DMS79 treated with DMSO at 0.1 percent for 48 hours (cell line): ENCODE measurements at regions not wholly inside any gene's neighbourhood (a gene's known extent, or its start where the extent isn't known, plus 50 kb on each side); places are given as distances from the start of the nearest gene placed in this dataset.
"Not testable (repeated sequence)": the region's sequence is repeated elsewhere in the genome, so short reads cannot be mapped to it uniquely, and the experiment has no call there.

ENCODE experiments used
- DNase-seq: peaks from one replicate; lab custom pipeline; 2025; lab: John Stamatoyannopoulos, UW

DNA sequence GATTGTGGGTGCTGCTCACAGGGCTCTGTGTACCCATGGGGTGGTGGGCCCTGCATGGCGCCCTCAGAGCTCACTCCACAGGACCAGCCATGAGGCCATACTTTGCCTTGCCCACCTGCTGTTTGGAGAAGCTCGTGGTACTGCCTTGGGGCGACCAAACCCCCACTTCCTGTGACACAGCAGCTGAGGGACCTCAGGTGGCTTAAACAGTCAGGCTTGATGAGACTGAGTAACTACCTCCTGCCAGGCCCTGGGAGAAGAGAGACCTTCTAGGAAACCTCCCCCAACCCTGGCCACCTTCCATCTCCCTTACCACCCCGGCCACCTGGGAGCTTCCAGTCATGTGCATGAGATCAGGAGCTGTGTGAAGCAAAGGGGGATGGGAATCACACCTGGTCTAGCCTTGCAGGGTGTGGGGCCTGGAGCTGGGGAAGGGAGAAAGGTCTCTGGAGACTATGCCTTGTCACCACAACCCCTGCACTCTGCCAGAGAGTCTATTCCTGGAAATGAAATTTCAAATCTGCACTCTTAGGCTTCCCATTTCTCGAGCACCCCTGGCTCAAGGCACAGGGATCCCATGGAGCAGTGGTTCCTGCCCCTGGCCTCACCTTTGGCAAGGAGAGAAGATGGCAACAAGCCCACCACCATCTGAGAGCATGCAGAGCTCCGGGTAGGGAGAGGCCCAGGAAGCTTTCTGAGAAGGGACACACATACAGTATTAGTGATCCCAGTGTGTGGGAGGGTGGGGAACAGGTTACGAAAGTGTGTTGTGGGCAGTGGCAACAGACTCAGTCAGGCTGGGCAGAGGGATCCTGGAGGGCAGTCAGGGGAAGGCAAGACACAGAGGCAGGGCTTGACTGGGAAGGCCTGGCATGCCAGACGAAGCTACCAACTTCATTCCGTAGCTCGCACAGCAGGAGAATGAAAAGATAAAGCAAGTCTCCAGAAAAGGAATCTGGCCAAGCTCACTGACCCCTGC is 125.0 kb downstream of the URI1 start:
- DNase-seq, result no peak

DNA sequence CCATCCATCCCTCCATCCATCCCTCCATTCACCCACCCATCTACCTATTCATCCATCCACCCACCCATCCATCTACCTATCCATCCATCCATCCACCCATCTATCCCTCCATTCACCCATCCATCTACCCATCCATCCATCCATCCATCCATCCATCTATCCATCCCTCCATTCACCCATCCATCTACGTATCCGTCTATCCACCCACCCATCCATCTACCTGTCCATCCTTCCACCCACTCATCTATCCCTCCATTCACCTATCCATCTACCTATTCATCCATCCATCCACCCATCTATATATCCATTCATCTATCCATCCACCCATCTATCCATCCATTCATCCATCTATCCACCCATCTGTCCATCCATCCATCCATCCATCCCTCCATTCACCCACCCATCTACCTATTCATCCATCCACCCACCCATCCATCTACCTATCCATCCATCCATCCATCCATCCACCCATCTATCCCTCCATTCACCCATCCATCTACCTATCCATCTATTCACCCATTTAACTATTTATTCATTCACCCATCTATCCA is 126.0 kb downstream of the URI1 start:
- DNase-seq, result not testable (repeated sequence)

- no peak for DNase-seq
Measured at GRCh38 chr19:30068528-30069395, 126.7 kb downstream of the URI1 start.

DNA sequence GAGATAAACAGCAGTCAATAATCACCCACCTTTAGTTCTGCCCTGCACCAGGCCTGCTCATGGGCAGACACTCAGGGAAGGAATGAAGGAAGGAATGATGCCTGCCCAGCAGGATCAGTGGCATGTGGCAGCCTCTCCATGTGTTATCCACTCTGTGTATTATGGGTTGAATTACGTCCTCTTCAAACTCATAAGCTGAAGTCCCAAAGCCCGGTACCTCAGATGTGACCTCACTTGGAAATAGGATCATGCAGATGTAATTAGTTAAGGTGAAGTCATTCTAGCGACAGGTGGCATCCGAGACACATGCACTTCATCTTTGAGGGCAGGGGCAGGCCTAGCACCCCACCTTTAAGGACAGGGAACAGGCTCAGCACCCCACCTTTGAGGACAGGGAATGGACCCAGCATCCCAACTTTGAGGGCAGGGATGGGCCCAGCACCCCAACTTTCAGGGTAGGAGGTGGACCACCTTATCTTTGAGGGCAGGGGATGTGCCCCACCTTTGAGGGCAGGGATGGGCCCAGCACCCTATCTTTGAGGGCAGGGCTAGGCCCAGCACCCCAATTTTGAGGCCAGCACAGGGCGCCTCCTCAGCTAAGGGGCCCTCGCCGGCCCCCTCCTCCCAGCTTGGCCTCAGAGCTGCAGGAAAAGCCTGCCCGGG is 127.6 kb downstream of the URI1 start:
- DNase-seq, result no peak

GRCh38 chr19:30070198-30070967 is 128.3 kb downstream of the URI1 start:
- DNase-seq, result no peak

DNA sequence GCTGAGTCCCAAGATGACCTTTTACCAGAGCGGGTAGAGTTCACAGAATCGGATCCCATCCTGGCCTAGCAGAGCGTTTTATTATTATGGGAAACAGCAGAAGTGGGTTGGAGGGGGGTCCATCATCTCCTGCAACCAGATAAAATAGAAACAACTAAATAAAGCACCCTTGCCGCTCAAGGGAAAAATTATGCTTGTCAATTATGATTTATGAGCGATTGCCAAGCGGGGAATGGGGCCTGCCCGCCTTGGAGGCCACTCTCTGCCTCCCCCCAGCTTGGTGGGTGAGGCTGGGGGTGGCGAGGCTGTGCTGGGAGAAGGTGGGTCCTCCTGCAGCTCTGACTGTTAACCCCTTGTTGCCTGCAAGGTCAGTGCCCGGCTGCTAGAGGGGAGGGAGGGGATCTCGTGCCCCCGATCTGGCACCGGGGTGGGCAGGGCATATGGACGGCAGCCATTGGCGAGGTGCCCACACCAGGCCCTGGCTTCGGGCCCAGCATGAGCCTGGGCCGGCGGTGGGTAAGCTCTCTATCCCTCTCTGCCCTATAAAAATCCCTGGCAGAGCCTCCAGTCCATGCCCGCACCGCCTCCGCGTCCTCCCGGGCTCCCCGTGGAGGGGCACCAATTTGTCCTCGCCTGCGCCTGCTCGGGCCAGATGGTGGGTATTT is 129.1 kb downstream of the URI1 start:
- DNase-seq, result peak; percentile 55

DNA sequence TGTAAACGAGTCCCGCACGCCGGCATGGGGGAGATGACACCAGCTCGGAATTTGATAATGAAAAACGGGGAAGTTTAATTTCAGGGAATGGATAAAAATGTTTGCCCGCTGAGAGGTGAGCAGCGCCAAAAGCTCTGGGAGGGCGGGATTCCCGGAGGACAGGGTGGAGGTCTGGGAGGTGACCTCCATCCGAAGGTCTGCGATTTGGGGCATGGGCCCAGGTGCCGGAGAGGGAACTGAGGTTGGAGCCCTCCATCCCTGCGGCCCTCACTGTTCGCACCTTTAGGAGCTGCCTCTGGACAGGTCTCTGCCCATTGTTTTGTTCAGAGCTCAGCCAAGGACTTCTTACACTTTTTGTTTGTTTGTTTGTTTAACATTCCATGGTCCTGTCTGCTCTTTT is 129.8 kb downstream of the URI1 start:
- DNase-seq, result no peak

- DNase-seq, result no peak
Measured at GRCh38 chr19:30073152-30074000, 131.3 kb downstream of the URI1 start.

DNA sequence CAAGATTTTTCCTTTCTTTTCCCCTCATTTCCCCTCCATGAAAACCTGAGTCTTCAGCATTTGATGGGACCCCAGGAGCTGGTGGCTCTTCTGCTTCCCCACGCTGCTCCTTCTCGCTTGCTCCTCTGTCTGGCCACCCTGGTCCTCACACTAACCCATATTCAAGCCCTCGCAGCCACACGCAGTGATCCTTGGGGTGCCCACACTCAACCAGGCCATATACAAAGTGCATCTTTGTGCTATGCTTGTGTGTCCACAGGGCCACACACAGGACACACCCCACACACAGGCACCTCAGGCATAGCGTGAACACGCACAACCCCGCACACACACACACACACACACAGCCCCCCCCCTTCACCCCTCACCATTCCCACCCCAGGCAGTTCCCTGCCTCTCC is 132.1 kb downstream of the URI1 start:
- no peak for DNase-seq

GRCh38 chr19:30074741-30075715 is 133.0 kb downstream of the URI1 start:
- DNase-seq, result no peak

DNA sequence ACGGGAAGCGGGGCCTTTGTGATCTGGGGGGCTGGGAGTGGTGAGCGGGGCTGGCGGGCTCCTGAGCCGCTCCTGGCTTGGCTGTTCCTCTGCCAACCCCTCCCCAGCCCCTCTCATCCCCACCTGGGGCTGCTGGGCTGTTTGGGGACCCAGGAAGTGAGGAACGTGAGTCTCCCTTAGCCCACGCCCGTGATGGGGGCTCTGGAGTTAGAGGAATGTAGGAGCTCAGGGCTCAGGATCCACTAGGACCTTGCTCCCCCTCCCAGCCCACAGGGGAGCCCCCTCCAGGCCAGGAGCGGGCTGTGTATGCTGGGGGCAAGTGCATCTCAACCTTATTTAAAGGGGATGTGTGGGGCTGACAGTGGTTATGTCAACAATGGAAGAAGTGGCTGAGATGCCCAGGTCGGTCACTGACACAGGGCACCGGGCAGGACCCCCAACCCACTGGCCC is 134.1 kb downstream of the URI1 start:
- DNase-seq, result no peak

- DNase-seq, result no peak
Measured at GRCh38 chr19:30076751-30077670, 135.0 kb downstream of the URI1 start.

DNA sequence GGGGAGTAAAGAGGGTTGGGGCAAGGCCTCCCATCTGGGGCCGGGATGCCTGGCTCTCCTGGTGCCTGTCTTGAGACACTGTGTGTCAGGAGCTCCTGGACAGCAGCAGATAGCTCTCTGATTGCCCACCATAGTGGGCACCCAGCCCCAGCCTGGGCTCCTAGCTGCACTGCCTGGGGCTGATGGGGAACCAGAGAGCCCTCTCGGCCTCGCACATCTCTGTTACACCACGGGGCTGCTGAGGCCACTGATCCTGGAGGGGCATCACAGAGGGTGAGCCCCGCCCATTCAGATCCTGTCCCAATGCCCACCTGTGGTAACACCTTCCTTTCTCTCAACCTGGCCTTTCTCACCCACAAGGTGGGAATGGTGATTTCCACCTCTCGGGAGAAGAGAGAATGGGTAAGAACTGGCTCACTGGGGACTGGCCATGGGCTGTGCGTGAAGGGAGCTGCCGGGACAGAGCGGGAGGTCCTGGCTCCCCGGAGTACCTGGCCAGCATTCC is 135.9 kb downstream of the URI1 start:
- DNase-seq, result no peak

DNA sequence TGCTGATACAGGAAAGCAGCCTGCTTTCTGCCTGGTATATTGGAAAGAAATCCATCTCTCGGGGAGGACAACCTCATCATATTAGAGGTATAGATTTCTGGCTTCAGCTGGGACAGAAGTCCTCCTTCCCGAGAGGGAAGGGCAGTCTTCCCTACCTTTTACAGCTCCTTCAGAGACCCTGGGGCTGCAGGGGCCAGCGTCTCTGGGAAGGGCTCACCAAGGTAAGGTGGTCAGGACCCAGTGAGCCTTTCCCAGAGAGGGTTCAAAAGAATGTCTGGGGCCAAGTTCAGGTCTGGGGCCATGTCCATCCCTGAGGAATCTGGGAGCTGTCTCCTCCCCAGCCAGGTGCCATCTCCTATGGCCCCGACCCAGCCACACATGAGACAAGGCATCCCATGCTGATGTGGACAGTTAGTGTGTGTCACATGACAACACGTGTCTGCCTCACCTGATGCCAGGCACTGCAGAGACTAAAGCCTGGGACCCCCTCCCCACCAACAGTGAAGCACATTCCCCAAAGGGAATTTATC is 136.4 kb downstream of the URI1 start:
- DNase-seq, result no peak

- DNase-seq, result no peak
Measured at GRCh38 chr19:30079200-30079599, 137.2 kb downstream of the URI1 start.

DNA sequence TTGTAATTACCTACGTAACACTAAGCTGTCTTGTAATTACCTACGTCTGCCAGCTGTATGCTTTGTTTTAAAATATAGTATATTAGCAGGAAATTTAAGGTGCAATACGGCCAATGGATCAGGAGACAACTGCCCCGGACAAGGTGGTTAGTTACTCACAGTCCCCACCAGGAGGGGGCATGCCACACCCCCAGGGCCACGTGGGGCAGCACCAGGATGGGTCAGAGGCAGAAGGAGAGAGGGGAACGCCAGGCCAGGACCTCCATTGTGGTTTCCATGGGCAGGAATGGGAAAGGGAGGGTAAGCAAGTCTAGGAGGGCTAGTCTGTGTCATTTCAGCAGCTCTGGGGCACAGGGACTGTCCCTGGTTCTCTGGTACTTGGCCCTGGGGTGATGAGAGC is 140.1 kb downstream of the URI1 start:
- no peak for DNase-seq

GRCh38 chr19:30082611-30083010 is 140.6 kb downstream of the URI1 start:
- no peak for DNase-seq
